GM12878 (cell line): ENCODE measurements at regions not wholly inside any gene's neighbourhood (a gene's known extent, or its start where the extent isn't known, plus 50 kb on each side); places are given as distances from the start of the nearest gene placed in this dataset.

Experiments
- CEBPB ChIP-seq, 2 experiments: fragments of 150-350 bp in 1 of 2; IDR thresholded peaks; 2 replicates each; pipeline ENCODE4 v1.6.1; 2012 to 2014; ENCODE audit warnings: low read depth in 2 of 2, low read length in 2 of 2, borderline replicate concordance in 1 of 2, inconsistent platforms in 1 of 2
- CREB1 ChIP-seq: IDR thresholded peaks from 2 replicates; pipeline ENCODE4 v1.6.1; 2012; ENCODE audit warnings: low read depth, mild to moderate bottlenecking, inconsistent platforms
- EP300 ChIP-seq, 2 experiments: fragments of 150-350 bp in 1 of 2; IDR thresholded peaks; 2 replicates each; pipeline ENCODE4 v1.6.1; 2011 to 2012; ENCODE audit warnings: low read depth in 2 of 2, low read length in 2 of 2, borderline replicate concordance in 1 of 2, improper control_type of control experiment in 1 of 2, inconsistent platforms in 1 of 2; ENCODE audit not compliant: control insufficient read depth in 1 of 2
- EZH2 ChIP-seq: IDR thresholded peaks from 2 replicates; pipeline ENCODE4 v1.6.1; 2012; ENCODE audit warnings: low read depth, mild to moderate bottlenecking, control low read depth, inconsistent platforms, low read length, borderline replicate concordance; ENCODE audit not compliant: control insufficient read depth
- NFYB ChIP-seq: IDR thresholded peaks from 2 replicates; pipeline ENCODE4 v1.6.1; 2011; ENCODE audit warnings: low read depth, mild to moderate bottlenecking, low read length, improper control_type of control experiment, moderate library complexity; ENCODE audit not compliant: insufficient read depth
- SMAD1 ChIP-seq: fragments of 450-650 bp; IDR thresholded peaks from 2 replicates; pipeline ENCODE4 v1.6.1; 2018; ENCODE audit warnings: mild to moderate bottlenecking, low read depth; ENCODE audit not compliant: partially characterized antibody
- SRF ChIP-seq, 2 experiments: IDR thresholded peaks; 2 replicates each; pipeline ENCODE4 v1.6.1; 2011; ENCODE audit warnings: low read depth in 2 of 2, low read length in 2 of 2, mild to moderate bottlenecking in 1 of 2, moderate library complexity in 1 of 2
- TF ChIP-seq, protein P1 (sequence below), 3 experiments: IDR thresholded peaks in 2 of 3; conservative IDR thresholded peaks in 1 of 3; 2 replicates each; pipeline ENCODE4 v1.5.1; 2011; ENCODE audit warnings: low read depth in 3 of 3, low read length in 3 of 3, mild to moderate bottlenecking in 3 of 3, control low read depth in 2 of 3, moderate library complexity in 2 of 3, inconsistent platforms in 1 of 3, mixed read lengths in 1 of 3; ENCODE audit not compliant: control insufficient read depth in 2 of 3, insufficient read depth in 1 of 3; ENCODE audit errors: extremely low read depth in 1 of 3

DNA sequence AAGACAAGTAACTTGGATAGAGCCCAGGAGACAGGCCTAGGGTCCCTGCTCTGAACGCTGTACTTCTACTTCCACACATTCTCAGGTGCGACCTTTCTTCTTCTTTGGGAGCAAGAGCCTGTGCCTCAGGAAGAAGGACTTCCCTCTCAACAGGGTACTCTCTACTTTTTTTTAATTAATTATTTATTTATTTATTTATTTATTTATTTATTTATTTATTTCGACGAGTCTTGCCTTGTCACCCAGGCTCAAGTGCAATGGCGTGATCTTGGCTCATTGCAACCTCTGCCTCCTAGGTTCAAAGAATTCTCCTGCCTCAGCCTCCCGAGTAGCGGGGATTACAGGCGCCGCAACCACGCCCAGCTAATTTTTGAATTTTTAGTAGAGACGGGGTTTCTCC is 361.6 kb downstream of the FAM72C start:
- no peak for TF ChIP-seq CEBPB (IDR thresholded peaks at IDR 0.05; ENCODE audit: borderline replicate concordance in 1 of 2, low read depth in 2 of 2, low read length in 2 of 2)
- TF ChIP-seq SRF (IDR thresholded peaks at IDR 0.05; ENCODE audit: low read depth in 2 of 2, low read length in 2 of 2) = no peak
- TF ChIP-seq SMAD1 = no peak
- TF ChIP-seq EZH2 = no peak
- TF ChIP-seq EP300 (IDR thresholded peaks at IDR 0.05; ENCODE audit: borderline replicate concordance in 1 of 2, control insufficient read depth in 1 of 2, low read depth in 2 of 2, low read length in 2 of 2) = no peak
- TF ChIP-seq CREB1 = no peak
- TF ChIP-seq, protein P1, sequence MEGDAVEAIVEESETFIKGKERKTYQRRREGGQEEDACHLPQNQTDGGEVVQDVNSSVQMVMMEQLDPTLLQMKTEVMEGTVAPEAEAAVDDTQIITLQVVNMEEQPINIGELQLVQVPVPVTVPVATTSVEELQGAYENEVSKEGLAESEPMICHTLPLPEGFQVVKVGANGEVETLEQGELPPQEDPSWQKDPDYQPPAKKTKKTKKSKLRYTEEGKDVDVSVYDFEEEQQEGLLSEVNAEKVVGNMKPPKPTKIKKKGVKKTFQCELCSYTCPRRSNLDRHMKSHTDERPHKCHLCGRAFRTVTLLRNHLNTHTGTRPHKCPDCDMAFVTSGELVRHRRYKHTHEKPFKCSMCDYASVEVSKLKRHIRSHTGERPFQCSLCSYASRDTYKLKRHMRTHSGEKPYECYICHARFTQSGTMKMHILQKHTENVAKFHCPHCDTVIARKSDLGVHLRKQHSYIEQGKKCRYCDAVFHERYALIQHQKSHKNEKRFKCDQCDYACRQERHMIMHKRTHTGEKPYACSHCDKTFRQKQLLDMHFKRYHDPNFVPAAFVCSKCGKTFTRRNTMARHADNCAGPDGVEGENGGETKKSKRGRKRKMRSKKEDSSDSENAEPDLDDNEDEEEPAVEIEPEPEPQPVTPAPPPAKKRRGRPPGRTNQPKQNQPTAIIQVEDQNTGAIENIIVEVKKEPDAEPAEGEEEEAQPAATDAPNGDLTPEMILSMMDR (IDR thresholded peaks at IDR 0.05 in 2 of 3, conservative IDR thresholded peaks at IDR 0.05 in 1 of 3; ENCODE audit: control insufficient read depth in 2 of 3, extremely low read depth in 1 of 3, insufficient read depth in 1 of 3, low read depth in 3 of 3, low read length in 3 of 3) = no peak
- no peak for TF ChIP-seq NFYB
